ENCODE measurements at regions not wholly inside any gene's neighbourhood (a gene's known extent, or its start where the extent isn't known, plus 50 kb on each side); places are given as distances from the start of the nearest gene placed in this dataset.

DNA sequence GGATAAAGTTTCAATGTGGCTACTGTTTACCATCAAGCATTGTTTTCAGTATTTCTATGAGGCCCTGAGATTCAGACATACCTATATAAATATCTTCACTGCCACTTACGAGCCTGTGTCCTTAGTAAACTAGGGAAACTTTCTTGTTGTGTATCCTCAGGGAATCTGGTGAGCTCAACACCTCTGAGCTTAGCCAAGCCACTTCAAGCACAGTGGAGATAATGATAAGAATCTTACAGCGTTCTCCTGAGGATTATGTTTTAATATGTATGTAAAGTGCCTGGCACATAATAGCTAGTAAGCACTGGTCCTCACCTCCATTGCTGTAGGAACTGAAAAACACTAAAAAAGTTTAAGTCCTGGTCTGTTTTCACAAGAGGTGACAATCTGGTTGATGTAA lies 268.3 kb downstream of the SKIDA1 start:
- Histone ChIP-seq H4K20me1 (ENCODE audit: insufficient read depth, low read length) (no peaks in the 10 kb centered on the region), H3K27ac (ENCODE audit: low read depth, low read length) (no peak overlapping the region), H3K79me2 (ENCODE audit: insufficient read depth, low read length) (no peaks in the 10 kb centered on the region), H3K9me3 (ENCODE audit: low read depth, low read length) (no peaks in the 10 kb centered on the region), H3K4me2 (ENCODE audit: insufficient read depth, low read length) (no peak overlapping the region), H3K36me3 (ENCODE audit: insufficient read depth, low read length) (no peaks in the 10 kb centered on the region), H2AFZ (ENCODE audit: low read length) (no peak overlapping the region), H3K4me3 (ENCODE audit: insufficient read depth, low read length) (no peak overlapping the region), H3K4me1 (ENCODE audit: insufficient read depth, low read length) (no peaks in the 10 kb centered on the region), H3K27me3 (ENCODE audit: insufficient read depth, low read length) (peaks cover under 1% of the 10 kb centered on the region)
- no peak for DNase-seq (ENCODE audit: insufficient read length, low spot score, missing footprints)
- TF ChIP-seq CTCF (IDR thresholded peaks at IDR 0.05; ENCODE audit: extremely low read depth, low read depth, low read length) = no peak

DNA sequence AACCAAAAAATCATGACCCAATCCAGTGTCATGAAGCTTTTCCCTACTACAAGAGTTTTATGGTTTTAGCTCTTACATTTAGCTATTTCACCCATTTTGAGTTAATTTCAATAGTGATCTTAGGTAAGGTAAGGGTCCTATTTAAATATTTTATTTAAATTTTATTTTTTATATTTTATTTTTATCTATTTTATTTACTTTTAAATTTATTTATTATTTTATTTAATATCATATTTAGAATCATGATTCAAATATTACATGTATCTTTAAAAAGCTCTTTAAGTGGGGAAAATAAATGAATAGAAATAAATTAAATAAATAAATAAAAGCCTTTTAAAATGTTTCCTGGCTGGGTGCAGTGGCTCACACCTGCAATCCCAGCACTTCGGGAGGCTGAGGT lies 276.0 kb downstream of the SKIDA1 start:
- H4K20me1 ChIP-seq (ENCODE audit: insufficient read depth, low read length) = no peaks in the 10 kb centered on the region
- no peaks in the 10 kb centered on the region for H3K4me1 ChIP-seq (ENCODE audit: insufficient read depth, low read length)
- no peak for TF ChIP-seq CTCF (IDR thresholded peaks at IDR 0.05; ENCODE audit: extremely low read depth, low read depth, low read length)
- DNase-seq (ENCODE audit: insufficient read length, low spot score, missing footprints) = no peak
- no peak overlapping the region for H3K4me3 ChIP-seq (ENCODE audit: insufficient read depth, low read length)
- peaks cover 3% of the 10 kb centered on the region for H3K27me3 ChIP-seq (ENCODE audit: insufficient read depth, low read length)
- no peaks in the 10 kb centered on the region for H3K79me2 ChIP-seq (ENCODE audit: insufficient read depth, low read length)
- H3K27ac ChIP-seq (ENCODE audit: low read depth, low read length) = no peak overlapping the region
- H3K36me3 ChIP-seq (ENCODE audit: insufficient read depth, low read length) = no peaks in the 10 kb centered on the region
- H3K4me2 ChIP-seq (ENCODE audit: insufficient read depth, low read length) = no peak overlapping the region
- no peak overlapping the region for H2AFZ ChIP-seq (ENCODE audit: low read length)
- no peaks in the 10 kb centered on the region for H3K9me3 ChIP-seq (ENCODE audit: low read depth, low read length)

DNA sequence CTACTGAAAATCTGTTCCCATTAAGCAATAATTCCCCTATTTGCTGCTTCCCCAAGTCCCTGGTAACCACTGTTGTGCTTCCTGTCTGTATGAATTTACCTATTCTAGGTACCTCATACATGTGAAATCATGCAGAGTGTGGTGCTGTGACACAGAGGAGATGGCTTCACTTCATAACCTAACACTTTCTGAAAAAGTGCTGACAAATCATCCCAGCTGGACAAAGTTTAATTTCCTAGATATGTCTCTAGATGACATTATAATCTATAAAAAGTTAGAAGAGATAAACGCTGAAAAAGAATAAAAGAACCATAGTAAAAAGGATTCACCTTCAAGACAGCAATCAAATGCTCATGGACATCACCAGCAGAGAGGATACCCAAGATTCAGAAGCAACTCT lies 277.9 kb downstream of the SKIDA1 start:
- peaks cover 3% of the 10 kb centered on the region for H3K27me3 ChIP-seq (ENCODE audit: insufficient read depth, low read length)
- no peaks in the 10 kb centered on the region for H3K79me2 ChIP-seq (ENCODE audit: insufficient read depth, low read length)
- H3K27ac ChIP-seq (ENCODE audit: low read depth, low read length) = no peak overlapping the region
- H3K4me1 ChIP-seq (ENCODE audit: insufficient read depth, low read length) = no peaks in the 10 kb centered on the region
- no peak overlapping the region for H3K4me3 ChIP-seq (ENCODE audit: insufficient read depth, low read length)
- TF ChIP-seq CTCF (IDR thresholded peaks at IDR 0.05; ENCODE audit: extremely low read depth, low read depth, low read length) = no peak
- H3K9me3 ChIP-seq (ENCODE audit: low read depth, low read length) = no peaks in the 10 kb centered on the region
- no peak overlapping the region for H3K4me2 ChIP-seq (ENCODE audit: insufficient read depth, low read length)
- DNase-seq (ENCODE audit: insufficient read length, low spot score, missing footprints) = no peak
- H4K20me1 ChIP-seq (ENCODE audit: insufficient read depth, low read length) = no peaks in the 10 kb centered on the region
- H3K36me3 ChIP-seq (ENCODE audit: insufficient read depth, low read length) = no peaks in the 10 kb centered on the region
- no peak overlapping the region for H2AFZ ChIP-seq (ENCODE audit: low read length)

DNA sequence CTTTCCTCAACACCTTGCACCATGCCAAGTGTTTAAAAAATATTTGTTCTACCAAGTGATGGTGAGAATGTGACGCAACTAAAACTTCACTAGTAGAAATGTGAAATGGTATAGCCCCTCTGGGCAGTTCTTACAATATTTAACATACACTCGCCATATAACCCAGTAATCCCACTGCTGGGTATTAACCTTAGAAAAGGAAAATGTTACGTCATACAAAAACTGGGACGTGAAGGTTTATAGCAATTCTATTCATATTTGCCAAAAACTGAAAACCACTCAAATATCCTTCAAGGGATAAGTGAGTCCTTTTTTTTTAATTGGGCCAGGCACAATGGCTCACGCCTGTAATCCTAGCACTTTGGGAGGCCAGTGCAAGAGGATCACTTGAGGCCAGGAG lies 279.3 kb downstream of the SKIDA1 start:
- no peak overlapping the region for H3K4me2 ChIP-seq (ENCODE audit: insufficient read depth, low read length)
- H3K4me3 ChIP-seq (ENCODE audit: insufficient read depth, low read length) = no peak overlapping the region
- TF ChIP-seq CTCF (IDR thresholded peaks at IDR 0.05; ENCODE audit: extremely low read depth, low read depth, low read length) = no peak
- H4K20me1 ChIP-seq (ENCODE audit: insufficient read depth, low read length) = no peaks in the 10 kb centered on the region
- no peak overlapping the region for H3K27ac ChIP-seq (ENCODE audit: low read depth, low read length)
- H2AFZ ChIP-seq (ENCODE audit: low read length) = no peak overlapping the region
- H3K79me2 ChIP-seq (ENCODE audit: insufficient read depth, low read length) = no peaks in the 10 kb centered on the region
- H3K36me3 ChIP-seq (ENCODE audit: insufficient read depth, low read length) = no peaks in the 10 kb centered on the region
- H3K4me1 ChIP-seq (ENCODE audit: insufficient read depth, low read length) = no peaks in the 10 kb centered on the region
- H3K9me3 ChIP-seq (ENCODE audit: low read depth, low read length) = no peaks in the 10 kb centered on the region
- no peak for DNase-seq (ENCODE audit: insufficient read length, low spot score, missing footprints)
- peaks cover 3% of the 10 kb centered on the region for H3K27me3 ChIP-seq (ENCODE audit: insufficient read depth, low read length)
